SW 1271 (cell line): ENCODE measurements at regions not wholly inside any gene's neighbourhood (a gene's known extent, or its start where the extent isn't known, plus 50 kb on each side); places are given as distances from the start of the nearest gene placed in this dataset.
"Not testable (repeated sequence)": the region's sequence is repeated elsewhere in the genome, so short reads cannot be mapped to it uniquely, and the experiment has no call there.

Experiments used
- DNase-seq, 2 experiments: peaks; one replicate each; lab custom pipeline; 2025; lab: John Stamatoyannopoulos, UW

DNA sequence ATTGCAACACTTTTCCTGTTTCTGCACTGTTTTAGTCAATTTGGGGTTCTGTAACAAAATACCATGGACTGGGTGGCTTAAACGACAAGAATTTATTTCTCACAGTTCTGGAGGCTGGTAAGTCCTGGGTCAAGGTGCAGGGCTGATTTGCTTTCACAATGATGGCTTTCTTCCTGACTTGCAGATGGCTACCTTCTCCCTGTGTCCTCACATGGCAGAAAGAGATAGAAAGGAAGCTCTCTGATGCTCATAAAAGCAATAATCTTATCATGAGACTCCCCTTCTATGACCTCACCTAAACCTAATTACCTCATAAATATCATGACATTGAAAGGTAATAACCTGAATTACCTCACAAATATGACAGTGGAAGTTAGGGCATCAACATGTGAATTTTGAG is 511.5 kb upstream of the CITED2 start:
- DNase-seq: no peak

DNA sequence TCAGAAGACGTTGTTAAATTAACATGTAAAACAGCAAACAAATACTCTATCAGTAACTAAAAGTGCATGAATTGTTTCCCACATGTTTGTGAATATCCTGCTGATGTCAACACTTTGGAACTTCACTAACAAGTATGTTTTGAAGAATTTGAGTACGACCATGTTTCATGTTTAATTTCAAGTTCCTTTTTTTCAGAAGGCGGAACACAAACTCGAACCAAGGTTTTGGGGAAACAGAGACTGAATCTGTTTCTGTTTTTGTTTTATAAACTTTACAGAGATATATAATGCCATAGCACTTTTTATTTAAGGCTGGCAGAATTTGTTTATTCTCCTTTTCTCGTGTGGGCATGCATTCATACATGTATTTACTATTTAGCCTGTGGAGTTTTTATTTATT is 509.3 kb upstream of the CITED2 start:
- DNase-seq: no peak

GRCh38 chr6:139882977-139883728 is 508.7 kb upstream of the CITED2 start:
- DNase-seq: peak in 1 of 2 experiments; percentile 13

GRCh38 chr6:139882234-139882633 is 507.8 kb upstream of the CITED2 start:
- DNase-seq: no peak

DNA sequence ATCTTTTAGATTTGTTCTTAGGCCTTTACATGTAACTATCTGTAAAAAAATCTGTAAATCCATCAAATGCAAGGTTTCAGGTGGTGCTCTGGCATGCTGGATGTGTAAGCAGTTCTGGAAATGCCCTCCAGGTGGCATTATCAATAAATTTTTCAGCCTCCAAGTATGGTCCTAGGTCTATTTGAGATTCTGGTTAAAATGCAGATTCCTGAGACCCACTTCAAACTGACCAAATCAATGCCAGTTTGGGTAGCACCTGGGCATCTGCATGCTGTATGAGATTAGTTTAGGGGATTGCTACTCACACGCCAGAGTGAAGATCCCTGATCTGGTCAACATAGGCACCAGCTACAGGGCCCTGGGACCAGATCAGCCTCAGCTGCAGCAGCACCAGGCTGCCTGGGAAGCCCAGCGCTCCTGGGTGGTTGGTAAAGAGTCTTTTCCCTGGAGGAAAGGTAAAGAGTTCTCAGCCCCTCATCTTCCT is 507.3 kb upstream of the CITED2 start:
- DNase-seq: peak; percentile 19 to 58

DNA sequence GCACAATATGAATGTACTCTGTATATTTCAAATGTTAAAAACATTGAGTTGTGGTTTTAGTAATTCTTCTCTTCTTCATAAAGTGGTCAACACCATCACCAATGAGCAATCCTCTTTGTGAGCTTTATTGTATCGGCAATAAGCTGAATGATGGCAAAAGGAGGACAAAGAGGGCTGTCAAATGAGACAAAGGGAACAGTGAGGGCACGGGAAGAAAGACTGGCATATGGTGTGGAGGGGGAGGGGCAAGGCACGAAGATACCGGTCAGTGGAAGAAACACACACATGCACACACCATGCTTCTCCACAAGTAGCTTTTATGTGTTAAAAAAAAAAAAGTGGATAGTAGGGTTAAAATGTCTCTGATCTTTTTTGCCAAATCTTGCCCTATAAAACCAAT is 506.8 kb upstream of the CITED2 start:
- no peak for DNase-seq

- no peak for DNase-seq
Observed at GRCh38 chr6:139879823-139880356, 505.4 kb upstream of the CITED2 start.

- DNase-seq: not testable (repeated sequence)
Observed at GRCh38 chr6:139879241-139879640, 504.8 kb upstream of the CITED2 start.

DNA sequence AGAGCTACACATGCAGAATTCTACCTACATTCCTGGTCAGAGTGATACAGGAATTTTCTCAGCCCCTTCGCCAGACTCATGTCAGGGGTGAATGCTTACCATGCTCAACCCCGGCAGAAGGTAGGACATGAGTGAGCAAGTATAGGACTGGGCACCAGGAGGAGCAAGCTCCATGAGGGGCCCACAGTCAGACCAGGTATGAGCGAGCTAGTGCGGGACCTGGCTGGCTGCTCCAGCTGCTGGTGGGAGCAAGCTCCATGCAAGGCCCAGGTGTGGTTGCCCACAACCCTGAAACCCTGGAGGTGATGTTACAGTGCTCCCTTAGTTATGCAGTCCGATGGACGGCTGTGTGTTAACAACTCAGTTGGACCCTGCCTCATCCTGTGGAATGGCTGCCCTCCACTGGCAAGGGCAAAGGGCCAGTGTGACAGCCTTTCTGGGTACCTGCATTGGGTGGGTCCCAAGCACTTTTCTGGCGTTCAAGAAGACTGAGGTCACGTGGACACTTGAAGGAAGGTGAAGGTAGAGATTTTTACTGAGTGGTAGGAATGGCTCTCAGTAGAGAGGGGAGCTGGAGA is 503.5 kb upstream of the CITED2 start:
- DNase-seq: no peak

DNA sequence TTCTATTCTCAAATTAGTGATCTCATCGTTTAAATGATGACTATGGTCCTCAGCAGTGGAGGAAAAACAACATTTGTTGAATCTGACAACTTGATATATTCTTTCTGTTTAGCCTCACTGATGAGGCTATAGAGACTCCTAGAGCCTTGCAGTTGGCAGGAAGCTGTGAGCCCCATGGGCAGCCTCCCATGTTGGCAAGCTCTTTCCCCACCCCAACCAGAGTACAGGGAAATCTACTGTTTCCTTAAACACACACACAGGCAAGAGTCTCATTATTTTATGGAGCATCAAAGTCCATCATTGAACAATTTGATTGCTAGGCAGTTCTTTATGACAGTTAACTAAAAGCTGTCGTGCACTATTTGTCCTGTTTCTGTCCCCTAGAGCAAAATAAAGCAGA is 498.2 kb upstream of the CITED2 start:
- DNase-seq: no peak

DNA sequence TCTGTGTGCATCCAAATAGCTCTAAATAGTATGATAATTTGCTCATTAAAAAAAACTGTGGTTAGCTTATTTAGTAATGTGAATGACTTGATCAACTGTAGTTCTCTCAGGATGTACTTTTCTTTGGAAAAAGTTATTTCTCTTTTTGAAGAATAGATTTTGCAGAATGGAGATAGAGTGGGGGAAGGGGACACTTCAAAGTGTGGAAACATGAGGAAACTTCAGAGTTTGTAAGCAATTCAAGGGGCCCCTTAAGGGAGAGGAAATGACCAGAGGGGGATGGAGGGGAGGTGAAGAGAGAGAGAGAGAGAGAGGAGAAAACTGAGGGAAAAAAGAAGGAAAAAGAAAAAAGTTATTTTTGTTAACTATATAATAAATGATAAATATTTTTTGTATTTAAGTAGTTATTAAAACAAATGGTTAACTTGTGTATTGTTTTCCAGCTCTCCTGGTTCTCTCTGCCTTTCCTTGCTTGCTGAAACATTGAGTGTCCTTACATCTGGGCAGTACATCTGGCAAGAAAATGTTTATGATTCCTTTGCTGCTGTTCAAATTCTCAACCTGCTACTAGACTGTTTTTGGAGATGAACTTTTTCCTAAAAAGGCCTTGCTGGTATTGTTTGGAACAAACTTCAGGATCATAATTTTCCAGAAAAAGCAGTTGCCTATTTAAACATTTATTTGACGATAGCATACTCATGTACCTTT is 497.5 kb upstream of the CITED2 start:
- no peak for DNase-seq

DNA sequence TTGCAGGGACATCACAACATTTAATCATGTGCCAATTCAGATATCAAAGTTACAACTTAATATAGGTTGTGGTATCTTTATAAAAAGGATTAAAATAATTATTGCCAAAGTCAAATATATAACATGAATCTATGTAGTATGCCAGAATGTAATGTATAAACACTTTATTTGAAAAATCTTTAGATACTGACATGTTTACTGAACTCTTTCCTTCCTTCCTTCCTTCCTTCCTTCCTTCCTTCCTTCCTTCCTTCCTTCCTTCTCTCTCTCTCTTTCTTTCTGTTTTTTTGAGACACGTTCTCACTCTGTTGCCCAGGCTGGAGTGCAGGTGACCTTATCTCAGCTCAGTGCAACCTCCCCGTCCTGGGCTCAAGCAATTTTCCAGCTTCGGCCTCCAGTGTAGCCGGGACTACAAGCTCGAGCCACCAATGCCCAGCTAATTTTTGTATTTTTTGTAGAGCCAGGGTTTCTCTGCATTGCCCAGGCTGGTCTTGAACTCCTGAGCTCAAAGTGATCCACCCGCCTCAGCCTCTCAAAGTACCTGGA is 496.8 kb upstream of the CITED2 start:
- no peak for DNase-seq

GRCh38 chr6:139868576-139868975 is 494.1 kb upstream of the CITED2 start:
- no peak for DNase-seq

GRCh38 chr6:139863964-139864363 is 489.5 kb upstream of the CITED2 start:
- no peak for DNase-seq

DNA sequence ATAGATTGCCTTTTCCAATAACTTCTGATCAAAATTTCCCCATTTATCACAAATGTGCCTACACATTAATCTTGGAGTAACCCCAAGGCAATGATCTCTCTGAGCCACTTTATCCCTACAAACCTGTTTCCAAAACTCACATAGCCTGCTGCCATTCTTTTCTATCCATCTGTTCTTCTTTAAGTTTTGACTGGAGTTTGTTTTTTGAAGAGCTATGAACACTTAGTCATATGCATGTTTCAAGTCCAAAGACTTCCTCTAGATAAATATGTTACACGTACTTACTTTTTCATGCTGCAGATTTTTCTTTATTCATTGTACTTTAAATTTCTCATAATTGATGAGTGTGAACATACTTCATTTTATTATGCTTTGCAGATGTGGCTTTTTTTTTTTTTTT is 488.9 kb upstream of the CITED2 start:
- no peak for DNase-seq

GRCh38 chr6:139862311-139862710 is 487.9 kb upstream of the CITED2 start:
- DNase-seq: no peak

DNA sequence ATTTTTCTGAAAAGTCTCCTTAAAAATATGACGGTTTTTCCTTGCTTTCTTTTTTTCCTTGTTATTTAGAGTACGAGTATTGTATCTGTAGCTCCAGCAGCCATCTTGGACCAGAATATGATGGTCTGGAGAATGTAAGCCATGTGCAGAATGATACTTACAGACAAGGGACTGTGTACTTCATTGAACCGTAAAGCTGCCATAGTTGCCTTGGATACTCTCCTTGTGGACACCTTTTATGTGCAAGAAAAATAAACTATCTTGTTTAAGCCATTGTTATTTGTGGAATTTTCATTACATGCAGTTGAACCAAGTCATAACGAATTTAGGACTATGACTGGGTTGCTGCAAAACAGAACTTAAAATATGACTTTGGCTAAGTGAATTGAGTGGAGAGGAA is 485.8 kb upstream of the CITED2 start:
- no peak for DNase-seq

DNA sequence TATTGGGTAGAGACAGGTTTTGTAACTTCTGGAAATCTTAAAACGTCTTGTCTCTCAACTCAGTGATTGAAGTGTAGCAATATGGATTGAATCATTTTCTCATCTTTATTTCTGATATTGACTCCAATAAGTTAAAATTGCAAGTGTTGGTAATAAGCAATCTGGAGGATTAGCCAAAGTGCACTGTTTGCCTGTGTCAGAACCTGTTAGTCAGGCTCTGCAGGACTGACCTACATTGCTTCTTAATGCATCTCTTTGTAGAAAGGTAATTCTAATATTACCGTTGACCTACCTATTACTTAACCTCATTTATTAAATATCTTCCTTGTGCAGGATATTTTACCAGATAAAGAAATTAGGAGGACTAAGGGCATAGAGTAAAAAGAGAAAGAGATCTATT is 484.0 kb upstream of the CITED2 start:
- DNase-seq: no peak

DNA sequence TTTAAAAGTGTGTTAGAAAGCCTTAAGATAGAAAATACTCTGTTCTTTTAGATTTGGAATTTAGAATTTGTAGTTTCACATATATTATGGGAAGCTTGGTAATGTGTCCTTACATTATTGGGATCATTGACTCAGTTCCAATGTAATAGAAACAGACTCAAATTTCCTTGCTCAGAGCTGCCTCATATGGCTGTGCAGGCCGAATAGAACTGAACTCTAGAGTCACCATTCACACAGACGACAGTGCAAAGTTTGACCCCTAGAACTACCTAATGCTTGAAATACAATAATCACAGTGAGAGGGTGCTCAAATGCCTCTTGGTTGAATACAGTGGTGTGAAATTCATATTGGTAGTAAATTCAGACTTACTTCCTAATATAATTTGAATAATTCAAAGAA is 482.7 kb upstream of the CITED2 start:
- no peak for DNase-seq

GRCh38 chr6:139856562-139856961 is 482.1 kb upstream of the CITED2 start:
- no peak for DNase-seq

DNA sequence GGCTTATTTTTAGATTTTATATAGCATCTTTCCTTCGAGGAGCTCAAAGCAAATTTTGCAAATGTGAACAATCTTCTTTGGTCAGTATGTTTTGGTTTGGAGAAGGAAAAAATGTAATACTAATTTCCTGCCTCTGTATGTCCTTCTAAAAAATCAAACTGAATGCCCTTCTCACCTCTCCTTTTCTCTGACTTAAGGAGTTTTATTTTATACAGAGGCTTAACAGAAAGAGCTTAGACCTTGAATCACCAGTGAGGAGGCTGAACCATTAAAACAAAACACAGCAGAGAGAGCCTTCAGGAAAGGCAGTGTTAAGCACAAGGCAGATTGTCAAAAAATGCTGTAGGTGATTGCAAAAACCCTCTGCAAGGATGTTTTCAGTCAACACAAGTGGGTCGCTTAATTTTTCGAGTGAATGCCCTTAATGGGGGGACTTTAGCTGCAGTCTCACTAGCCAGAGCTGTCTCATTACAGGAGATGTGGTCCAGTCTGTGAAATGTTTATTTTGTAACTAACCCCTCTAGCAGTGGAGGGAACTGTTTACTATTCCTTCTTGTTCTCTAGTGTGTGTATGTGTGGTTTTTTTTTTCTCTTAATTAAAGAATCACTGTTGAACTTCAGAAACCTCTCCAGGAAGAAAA is 481.3 kb upstream of the CITED2 start:
- DNase-seq: no peak
